ENCODE measurements at regions not wholly inside any gene's neighbourhood (a gene's known extent, or its start where the extent isn't known, plus 50 kb on each side); places are given as distances from the start of the nearest gene placed in this dataset.

- no peak for DNase-seq
These were observed 70.6 kb downstream of the VEGFA start for GRCh38 chr6:43840490-43841218.

GRCh38 chr6:43838276-43839036 lies 68.4 kb downstream of the VEGFA start:
- DNase-seq = no peak

- DNase-seq = no peak
These were observed 67.5 kb downstream of the VEGFA start for GRCh38 chr6:43837507-43837906.

GRCh38 chr6:43836507-43837240 lies 66.7 kb downstream of the VEGFA start:
- no peak for DNase-seq
